ENCODE measurements at regions not wholly inside any gene's neighbourhood (a gene's known extent, or its start where the extent isn't known, plus 50 kb on each side); places are given as distances from the start of the nearest gene placed in this dataset.
"Not testable (repeated sequence)": the region's sequence is repeated elsewhere in the genome, so short reads cannot be mapped to it uniquely, and the experiment has no call there.

DNA sequence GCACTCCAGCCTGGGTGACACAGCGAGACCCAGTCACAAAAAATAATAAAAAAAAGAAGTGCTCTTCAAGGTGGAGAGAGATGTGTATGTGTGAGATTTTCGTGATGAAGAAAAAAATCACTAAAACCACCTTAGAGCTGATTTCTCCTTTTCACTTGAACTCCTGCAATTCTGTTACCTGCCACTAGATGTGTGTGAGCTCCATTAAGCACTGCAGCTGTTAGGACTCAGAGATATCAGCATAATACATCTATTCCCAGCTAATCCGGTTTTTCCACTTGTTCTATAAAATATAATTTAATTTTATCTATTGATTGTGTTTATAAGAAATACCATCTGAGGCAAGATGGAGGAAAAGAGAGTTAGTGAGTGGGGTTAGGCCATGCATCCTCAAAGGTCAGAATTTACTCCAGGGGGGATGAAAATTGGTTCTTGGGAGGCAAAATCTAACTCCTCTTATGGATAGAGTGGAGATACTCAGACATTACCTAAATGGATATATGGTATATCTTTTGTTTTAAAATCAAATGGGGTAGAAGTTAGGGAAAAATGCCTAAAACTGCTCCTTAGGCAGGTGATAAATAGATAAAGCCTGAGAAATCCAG is 152.7 kb downstream of the IL20RB start:
- H3K27me3 ChIP-seq, result no peaks in the 10 kb centered on the region
- H3K9ac ChIP-seq, result no peak overlapping the region
- no peaks in the 10 kb centered on the region for H4K20me1 ChIP-seq
- no peak overlapping the region for H3K27ac ChIP-seq
- TF ChIP-seq Cebpa-rat (IDR thresholded peaks at IDR 0.05), result no peak
- no peak overlapping the region for H3K4me2 ChIP-seq
- H3K4me1 ChIP-seq, result no peaks in the 10 kb centered on the region
- H3K4me3 ChIP-seq, result no peak overlapping the region
- H3K9me3 ChIP-seq, result no peaks in the 10 kb centered on the region
- no peaks in the 10 kb centered on the region for H3K36me3 ChIP-seq

DNA sequence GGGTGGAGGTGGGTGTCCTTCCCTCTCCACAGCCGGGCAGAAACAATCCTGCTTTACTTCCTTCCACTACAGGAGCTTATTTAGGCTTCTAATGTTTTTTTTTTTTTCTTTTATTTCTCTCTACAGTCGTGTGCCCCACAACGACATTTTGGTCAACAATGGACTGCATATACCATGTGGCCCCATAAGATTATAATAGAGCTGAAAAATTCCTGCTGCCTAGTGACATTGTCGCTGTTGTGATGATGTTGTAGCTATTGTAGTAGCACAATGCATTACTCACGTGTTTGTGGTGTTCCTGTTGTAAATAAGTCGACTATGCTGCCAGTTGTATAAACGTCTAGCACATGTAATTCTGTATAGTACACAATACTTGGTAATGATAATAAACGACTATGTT is 153.7 kb downstream of the IL20RB start:
- Histone ChIP-seq H3K4me2 (no peak overlapping the region), H3K9ac (no peak overlapping the region), H3K4me3 (no peak overlapping the region), H3K4me1 (no peaks in the 10 kb centered on the region), H3K36me3 (no peaks in the 10 kb centered on the region), H3K27me3 (no peaks in the 10 kb centered on the region), H4K20me1 (no peaks in the 10 kb centered on the region), H3K9me3 (no peaks in the 10 kb centered on the region), H3K27ac (no peak overlapping the region)
- no peak for TF ChIP-seq Cebpa-rat (IDR thresholded peaks at IDR 0.05)

DNA sequence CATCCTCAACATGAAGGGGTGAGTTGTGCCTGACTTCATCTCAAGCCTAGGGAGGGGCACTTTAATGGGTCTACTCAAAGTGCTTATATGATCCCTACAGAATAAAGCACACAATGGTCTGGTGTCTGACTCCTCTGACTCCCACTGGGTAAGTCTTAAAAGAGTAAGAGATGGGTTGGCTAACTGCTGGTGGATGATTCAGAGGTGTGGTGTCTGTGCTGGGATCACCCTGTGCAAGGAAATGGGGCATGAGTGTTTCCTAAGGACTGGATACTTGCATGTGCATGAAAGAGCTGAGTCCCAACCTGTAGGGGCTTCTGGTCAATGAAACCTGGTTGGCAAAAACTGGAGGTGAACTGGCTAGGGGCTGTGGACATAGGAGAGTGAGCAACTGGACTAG is 158.8 kb downstream of the IL20RB start:
- no peaks in the 10 kb centered on the region for H3K36me3 ChIP-seq
- H3K4me3 ChIP-seq, result no peak overlapping the region
- H3K27me3 ChIP-seq, result no peaks in the 10 kb centered on the region
- H4K20me1 ChIP-seq, result no peaks in the 10 kb centered on the region
- no peak overlapping the region for H3K27ac ChIP-seq
- H3K4me2 ChIP-seq, result no peak overlapping the region
- H3K9ac ChIP-seq, result no peak overlapping the region
- no peaks in the 10 kb centered on the region for H3K9me3 ChIP-seq
- no peak for TF ChIP-seq Cebpa-rat (IDR thresholded peaks at IDR 0.05)
- H3K4me1 ChIP-seq, result no peaks in the 10 kb centered on the region

DNA sequence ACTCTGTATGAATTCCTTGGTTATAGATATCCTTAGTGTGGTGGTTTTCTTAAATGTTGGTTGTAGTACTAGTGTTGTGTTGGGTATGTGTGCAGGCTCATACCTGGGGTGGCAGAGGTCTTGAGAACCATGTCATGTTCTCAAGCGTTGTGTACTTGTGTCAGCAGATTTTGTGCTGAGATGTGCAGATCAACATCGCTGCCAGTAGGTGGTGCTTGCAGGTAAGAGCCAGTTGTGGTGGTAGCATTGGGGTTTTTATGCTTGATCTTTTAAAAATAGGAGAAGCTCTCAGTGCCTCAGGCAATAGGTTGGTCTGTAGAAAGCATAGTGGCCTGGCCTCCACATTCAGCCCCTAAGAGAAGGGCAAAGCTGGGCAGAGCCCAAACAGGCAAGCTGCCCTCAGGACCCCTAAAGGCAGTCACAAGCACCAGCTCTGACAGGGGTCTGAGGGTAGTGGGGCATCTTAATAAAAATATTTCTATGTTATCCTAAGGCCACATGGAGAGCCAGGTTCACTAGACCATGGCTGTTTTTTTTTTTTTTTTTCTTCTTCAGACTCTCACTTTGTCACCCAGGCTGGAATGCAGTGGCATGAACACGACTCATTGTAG is 164.0 kb downstream of the IL20RB start:
- no peaks in the 10 kb centered on the region for H3K36me3 ChIP-seq
- H3K27me3 ChIP-seq, result no peaks in the 10 kb centered on the region
- H3K4me3 ChIP-seq, result no peak overlapping the region
- no peak overlapping the region for H3K27ac ChIP-seq
- H3K4me1 ChIP-seq, result no peaks in the 10 kb centered on the region
- H3K4me2 ChIP-seq, result no peak overlapping the region
- no peaks in the 10 kb centered on the region for H3K9me3 ChIP-seq
- no peak overlapping the region for H3K9ac ChIP-seq
- TF ChIP-seq Cebpa-rat (IDR thresholded peaks at IDR 0.05), result no peak
- H4K20me1 ChIP-seq, result no peaks in the 10 kb centered on the region

DNA sequence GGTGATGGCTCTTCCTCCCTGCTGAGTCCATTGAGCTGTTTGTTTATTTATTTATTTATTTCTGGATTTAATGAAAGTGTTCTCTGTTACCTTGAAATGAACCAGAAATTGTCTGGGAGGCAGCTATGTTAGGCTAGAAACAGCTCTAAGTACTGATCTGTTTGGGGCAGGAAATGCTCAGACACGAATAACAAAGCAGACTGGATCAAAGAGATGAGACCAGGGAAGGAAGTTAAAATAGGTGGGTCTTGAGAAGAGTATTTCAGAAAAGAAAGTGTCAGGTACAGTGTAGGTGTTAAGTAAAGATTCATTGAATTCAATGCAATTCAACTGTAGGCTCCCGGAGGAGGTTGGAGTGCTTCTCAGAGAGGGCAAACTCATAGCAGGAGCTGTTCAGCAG is 173.3 kb downstream of the IL20RB start:
- H3K4me3 ChIP-seq, result no peak overlapping the region
- no peaks in the 10 kb centered on the region for H3K36me3 ChIP-seq
- no peaks in the 10 kb centered on the region for H4K20me1 ChIP-seq
- TF ChIP-seq Cebpa-rat (IDR thresholded peaks at IDR 0.05), result no peak
- H3K4me2 ChIP-seq, result no peak overlapping the region
- H3K27ac ChIP-seq, result no peak overlapping the region
- H3K9ac ChIP-seq, result no peak overlapping the region
- no peaks in the 10 kb centered on the region for H3K9me3 ChIP-seq
- H3K27me3 ChIP-seq, result no peaks in the 10 kb centered on the region
- no peaks in the 10 kb centered on the region for H3K4me1 ChIP-seq

DNA sequence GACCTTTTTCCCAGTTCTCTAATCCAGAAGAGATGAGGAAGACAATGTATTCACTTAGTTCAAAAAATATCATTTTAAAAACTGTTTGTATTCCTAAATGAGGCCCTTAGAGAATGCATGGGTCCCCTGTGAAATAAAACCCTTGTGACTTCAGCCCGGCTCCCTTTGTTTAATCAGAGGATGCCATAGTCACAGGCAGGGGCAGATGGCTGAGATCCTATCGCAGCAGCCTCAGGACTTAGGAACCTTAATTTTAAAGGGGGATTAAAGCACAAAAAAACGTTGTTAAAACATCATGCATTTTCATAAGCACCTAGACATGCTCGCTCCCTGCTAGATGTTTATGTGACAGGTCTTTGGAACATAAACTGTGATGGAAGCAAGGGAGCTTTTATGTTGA is 176.6 kb downstream of the IL20RB start:
- no peak for TF ChIP-seq Cebpa-rat (IDR thresholded peaks at IDR 0.05)
- Histone ChIP-seq H3K4me3 (no peak overlapping the region), H3K4me1 (no peaks in the 10 kb centered on the region), H3K27me3 (no peaks in the 10 kb centered on the region), H3K27ac (no peak overlapping the region), H3K9ac (no peak overlapping the region), H3K36me3 (no peaks in the 10 kb centered on the region), H4K20me1 (no peaks in the 10 kb centered on the region), H3K9me3 (no peaks in the 10 kb centered on the region), H3K4me2 (no peak overlapping the region)

DNA sequence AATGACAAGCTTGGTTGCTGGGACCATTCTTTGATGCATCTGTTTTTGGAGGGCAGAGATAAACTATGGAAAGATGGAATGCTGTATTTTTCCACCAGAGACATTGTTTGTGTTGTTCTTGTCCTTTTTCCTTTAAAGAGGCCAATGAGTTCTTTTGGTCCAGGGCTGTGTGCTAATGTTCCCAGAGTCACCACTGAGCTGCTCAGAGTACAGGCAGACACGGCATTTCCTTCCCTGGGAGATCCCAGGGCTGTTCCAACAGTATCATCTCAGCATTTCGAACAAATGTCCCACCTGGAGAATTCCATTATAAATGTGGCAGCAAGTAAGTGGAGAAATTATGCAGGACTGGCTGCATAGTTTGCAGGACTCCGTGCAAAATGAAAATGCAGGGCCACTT is 190.6 kb downstream of the IL20RB start:
- Histone ChIP-seq H3K9ac (no peak overlapping the region), H3K27me3 (no peaks in the 10 kb centered on the region)

DNA sequence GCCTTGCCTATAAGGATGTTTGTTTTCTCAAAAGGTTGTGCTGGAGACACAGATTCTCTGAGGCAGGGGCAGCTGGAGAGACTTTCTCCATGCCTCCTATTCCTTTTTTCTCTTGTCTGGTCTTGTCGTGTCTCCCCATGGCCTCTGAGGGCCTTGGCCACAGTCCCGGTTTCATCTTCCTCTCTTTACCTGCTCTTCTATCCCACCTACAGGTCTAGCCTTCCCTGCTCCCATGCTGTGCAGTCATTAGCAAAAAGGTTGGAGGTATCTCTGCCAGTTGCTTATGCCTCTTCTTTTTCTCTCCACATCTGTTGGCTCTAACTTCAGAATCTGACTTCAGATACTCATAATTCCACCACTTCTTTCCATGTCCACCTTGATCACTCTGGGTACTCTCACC is 191.1 kb downstream of the IL20RB start:
- Histone ChIP-seq H3K4me1 (no peaks in the 10 kb centered on the region), H3K9me3 (no peaks in the 10 kb centered on the region), H3K4me2 (no peak overlapping the region), H3K36me3 (no peaks in the 10 kb centered on the region), H3K4me3 (no peak overlapping the region), H3K9ac (no peak overlapping the region), H4K20me1 (no peaks in the 10 kb centered on the region), H3K27ac (no peak overlapping the region), H3K27me3 (no peaks in the 10 kb centered on the region)
- no peak for TF ChIP-seq Cebpa-rat (IDR thresholded peaks at IDR 0.05)

More for the DNA sequence above, 190.6 kb downstream of the IL20RB start:
- no peaks in the 10 kb centered on the region for H4K20me1 ChIP-seq
- H3K36me3 ChIP-seq, result no peaks in the 10 kb centered on the region
- H3K4me1 ChIP-seq, result no peaks in the 10 kb centered on the region
- no peak for TF ChIP-seq Cebpa-rat (IDR thresholded peaks at IDR 0.05)
- H3K4me2 ChIP-seq, result no peak overlapping the region
- no peak overlapping the region for H3K4me3 ChIP-seq
- no peak overlapping the region for H3K27ac ChIP-seq
- H3K9me3 ChIP-seq, result no peaks in the 10 kb centered on the region

DNA sequence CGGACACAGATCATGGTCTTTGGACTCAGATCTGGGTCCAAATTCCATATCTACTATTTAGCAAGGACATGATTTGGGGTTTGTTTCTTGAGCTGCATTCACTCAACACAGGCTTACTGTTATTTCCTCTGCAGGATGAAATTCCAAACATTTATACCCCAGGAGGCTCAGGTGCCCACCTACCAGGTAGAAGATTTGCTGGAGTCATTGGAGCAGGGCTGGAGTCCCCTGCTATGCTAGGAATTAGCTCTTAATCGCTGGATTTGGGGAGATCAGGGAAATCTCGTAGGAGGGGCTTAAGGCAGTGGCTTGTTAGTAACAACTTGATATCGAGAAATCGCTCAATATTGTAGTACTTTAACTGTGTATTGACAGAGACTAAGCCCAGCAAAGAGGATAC is 193.0 kb downstream of the IL20RB start:
- H3K36me3 ChIP-seq, result no peaks in the 10 kb centered on the region
- no peak overlapping the region for H3K4me3 ChIP-seq
- H3K4me1 ChIP-seq, result no peaks in the 10 kb centered on the region
- no peak overlapping the region for H3K27ac ChIP-seq
- no peak for TF ChIP-seq Cebpa-rat (IDR thresholded peaks at IDR 0.05)
- H3K9me3 ChIP-seq, result no peaks in the 10 kb centered on the region
- no peaks in the 10 kb centered on the region for H4K20me1 ChIP-seq
- H3K4me2 ChIP-seq, result no peak overlapping the region
- H3K9ac ChIP-seq, result no peak overlapping the region
- H3K27me3 ChIP-seq, result no peaks in the 10 kb centered on the region

DNA sequence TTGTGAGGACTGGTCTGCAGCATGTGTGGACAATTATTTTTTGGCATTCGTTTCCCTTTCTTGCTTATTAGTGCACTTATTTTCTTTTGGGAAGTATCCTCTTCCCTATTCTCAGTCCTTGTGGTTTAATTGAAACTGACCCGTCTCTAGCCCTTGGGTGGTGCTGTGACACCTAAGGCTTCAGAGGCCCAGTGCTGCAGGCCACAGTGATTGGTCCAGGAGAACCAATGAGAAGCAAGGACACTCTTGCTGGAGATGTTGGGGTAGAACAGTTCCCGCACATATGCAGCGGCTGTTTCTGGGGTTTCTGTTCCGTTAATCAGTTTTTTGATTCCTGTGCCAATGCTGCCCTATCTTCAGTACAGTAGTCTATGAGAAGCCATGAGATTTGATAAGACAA is 195.3 kb downstream of the IL20RB start:
- not testable (repeated sequence) for H3K9ac ChIP-seq, H3K27me3 ChIP-seq, H3K9me3 ChIP-seq, H3K4me1 ChIP-seq, H3K36me3 ChIP-seq, H3K4me2 ChIP-seq, H3K4me3 ChIP-seq, H4K20me1 ChIP-seq, H3K27ac ChIP-seq
